Prostate gland (tissue), 2 donors: ENCODE measurements at regions not wholly inside any gene's neighbourhood (a gene's known extent, or its start where the extent isn't known, plus 50 kb on each side); places are given as distances from the start of the nearest gene placed in this dataset.

Experiments used
- DNase-seq: peaks from one replicate; pipeline ENCODE4 v3.0.0-alpha.2; 2019; ENCODE audit warnings: low spot score
- H3K27ac ChIP-seq, 2 donors: fragments of 200-600 bp; sonication (generic); 2 replicates each; pipeline ENCODE4 v1.5.1; 2017 to 2019
- H3K27me3 ChIP-seq: fragments of 200-600 bp; sonication (generic); replicated peaks from 2 replicates; pipeline ENCODE4 v1.5.1; 2019; ENCODE audit not compliant: insufficient read depth
- H3K36me3 ChIP-seq, 2 donors: fragments of 200-600 bp; sonication (generic); 1 replicate in 1 of 2; 2 replicates in 1 of 2; pipeline versions ENCODE4 v1.5.1 to v1.8.1; 2017 to 2019
- H3K4me1 ChIP-seq: fragments of 200-600 bp; sonication (generic); replicated peaks from 2 replicates; pipeline ENCODE4 v1.5.1; 2019
- H3K4me3 ChIP-seq, 2 donors: fragments of 200-600 bp; sonication (generic); 2 replicates each; pipeline ENCODE4 v1.5.1; 2017 to 2019
- H3K9me3 ChIP-seq: fragments of 200-600 bp; sonication (generic); 2 replicates; pipeline ENCODE4 v1.5.1; 2017
- CTCF ChIP-seq, 4 experiments: fragments of 200-600 bp in 2 of 4; fragments of 450-650 bp in 2 of 4; sonication (generic) in 2 of 4; IDR thresholded peaks; 1 replicate in 3 of 4; 2 replicates in 1 of 4; pipeline ENCODE4 v1.5.1; 2016 to 2019; ENCODE audit warnings: antibody characterized with exemption in 4 of 4, mild to moderate bottlenecking in 2 of 4, moderate library complexity in 2 of 4
- POLR2A ChIP-seq: fragments of 450-650 bp; IDR thresholded peaks from one replicate; pipeline ENCODE4 v1.6.1; 2016; ENCODE audit warnings: antibody characterized with exemption, mild to moderate bottlenecking
- POLR2AphosphoS5 ChIP-seq: sonication (generic); formaldehyde crosslinking; IDR thresholded peaks from one replicate; pipeline ENCODE4 v1.6.1; 2017; ENCODE audit warnings: antibody characterized with exemption
- WGBS: methylation state at CpG from one replicate; pipeline ENCODE4 v1.1.5; 2018; 5-methylcytosine and 5-hydroxymethylcytosine counted together
- intact Hi-C: fragments of 100-400 bp; cut with DNase I; formaldehyde crosslinking; loops from one replicate; pipeline ENCODE4 v1.14.2; 2022

- no peaks in the 10 kb centered on the region for H3K9me3 ChIP-seq
- H3K27me3 ChIP-seq: no peaks in the 10 kb centered on the region
- no peaks in the 10 kb centered on the region for H3K4me1 ChIP-seq
- TF ChIP-seq CTCF (IDR thresholded peaks at IDR 0.05) (no peak), POLR2AphosphoS5 (no peak), POLR2A (no peak)
- DNase-seq: no peak
- intact Hi-C loops: no loop called here
- 76% methylated on average over 3 of the region's 3 CpGs for WGBS
- no peak overlapping the region for H3K4me3 ChIP-seq
- H3K27ac ChIP-seq: no peak overlapping the region
- H3K36me3 ChIP-seq: no peaks in the 10 kb centered on the region
These were observed 186.6 kb upstream of the SALL1 start for GRCh38 chr16:51337662-51338061.

GRCh38 chr16:51328733-51329132, 177.7 kb upstream of the SALL1 start:
- no peak overlapping the region for H3K4me3 ChIP-seq
- TF ChIP-seq POLR2A (no peak), CTCF (IDR thresholded peaks at IDR 0.05) (no peak), POLR2AphosphoS5 (no peak)
- no peaks in the 10 kb centered on the region for H3K9me3 ChIP-seq
- no peak for DNase-seq
- H3K36me3 ChIP-seq: no peaks in the 10 kb centered on the region
- whole genome bisulfite sequencing: 53% methylated on average over 7 of the region's 7 CpGs
- intact Hi-C loops: no loop called here
- H3K4me1 ChIP-seq: peaks cover 2% of the 10 kb centered on the region
- H3K27ac ChIP-seq: no peak overlapping the region
- H3K27me3 ChIP-seq: no peaks in the 10 kb centered on the region

DNA sequence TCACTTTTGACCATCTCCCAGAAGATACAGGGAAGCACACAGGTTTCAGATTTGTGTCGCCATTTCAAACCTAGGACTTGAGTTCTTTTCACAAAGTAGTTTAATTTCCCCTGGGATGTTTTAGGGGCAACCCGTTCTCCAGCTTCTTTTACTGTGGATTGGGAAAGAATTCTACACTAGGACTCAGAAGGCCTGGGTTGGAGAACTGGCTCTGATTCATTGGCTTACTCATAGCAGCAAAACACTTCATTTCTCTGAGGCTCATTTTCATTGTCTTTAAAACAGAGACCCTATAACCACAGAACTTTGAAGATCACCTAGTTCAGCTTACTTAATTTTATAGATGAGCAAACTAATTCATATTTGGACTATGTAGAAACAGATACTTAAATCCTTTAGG, 175.9 kb upstream of the SALL1 start:
- H3K9me3 ChIP-seq: no peaks in the 10 kb centered on the region
- peaks cover 2% of the 10 kb centered on the region for H3K4me1 ChIP-seq
- no peak for TF ChIP-seq CTCF (IDR thresholded peaks at IDR 0.05)
- no peak for TF ChIP-seq POLR2AphosphoS5
- TF ChIP-seq POLR2A: no peak
- no peaks in the 10 kb centered on the region for H3K36me3 ChIP-seq
- intact Hi-C loops: no loop called here
- no peak for DNase-seq
- 39% methylated on average over 2 of the region's 2 CpGs for WGBS
- no peak overlapping the region for H3K27ac ChIP-seq
- no peak overlapping the region for H3K4me3 ChIP-seq
- no peaks in the 10 kb centered on the region for H3K27me3 ChIP-seq

DNA sequence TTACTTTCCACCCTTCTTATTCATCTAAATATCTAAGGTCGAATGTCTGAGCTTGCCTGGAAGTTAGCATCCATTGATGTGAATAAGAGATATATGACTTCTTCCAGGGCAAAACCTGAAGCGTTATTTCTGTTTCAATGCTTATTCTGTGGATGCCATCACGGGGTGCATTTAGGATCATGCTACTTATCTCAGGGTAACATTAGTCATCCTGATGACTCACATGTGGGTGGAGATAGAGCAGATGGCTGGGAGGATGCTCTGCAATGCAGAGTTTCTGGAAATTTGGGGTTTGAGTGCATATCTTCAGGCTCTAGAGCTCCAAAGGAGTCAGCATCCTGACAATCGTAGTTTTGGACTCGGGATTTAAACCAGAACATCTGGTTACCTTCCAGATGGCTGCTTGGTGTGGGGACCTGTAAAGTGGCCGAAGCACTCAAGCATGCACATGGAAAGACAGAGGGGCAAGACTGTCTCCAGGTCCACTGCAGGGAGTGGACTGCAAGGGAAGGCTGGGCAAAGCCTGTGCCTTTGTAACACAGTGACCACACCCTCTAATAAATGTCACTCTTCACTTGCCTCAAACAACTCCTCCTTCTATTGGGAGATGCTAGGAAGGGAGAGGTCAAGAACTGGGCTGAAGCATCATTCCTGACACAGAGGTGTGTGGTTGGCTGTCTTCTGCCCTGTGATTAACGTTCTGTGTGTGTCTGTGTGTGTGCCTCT, 175.2 kb upstream of the SALL1 start:
- intact Hi-C loops: no loop called here
- Histone ChIP-seq H3K27me3 (no peaks in the 10 kb centered on the region), H3K36me3 (no peaks in the 10 kb centered on the region), H3K9me3 (no peaks in the 10 kb centered on the region), H3K4me3 (no peak overlapping the region), H3K27ac (no peak overlapping the region), H3K4me1 (peaks cover 2% of the 10 kb centered on the region)
- no peak for DNase-seq
- TF ChIP-seq CTCF (IDR thresholded peaks at IDR 0.05) (no peak), POLR2A (no peak), POLR2AphosphoS5 (no peak)
- 45% methylated on average over 7 of the region's 7 CpGs for WGBS

DNA sequence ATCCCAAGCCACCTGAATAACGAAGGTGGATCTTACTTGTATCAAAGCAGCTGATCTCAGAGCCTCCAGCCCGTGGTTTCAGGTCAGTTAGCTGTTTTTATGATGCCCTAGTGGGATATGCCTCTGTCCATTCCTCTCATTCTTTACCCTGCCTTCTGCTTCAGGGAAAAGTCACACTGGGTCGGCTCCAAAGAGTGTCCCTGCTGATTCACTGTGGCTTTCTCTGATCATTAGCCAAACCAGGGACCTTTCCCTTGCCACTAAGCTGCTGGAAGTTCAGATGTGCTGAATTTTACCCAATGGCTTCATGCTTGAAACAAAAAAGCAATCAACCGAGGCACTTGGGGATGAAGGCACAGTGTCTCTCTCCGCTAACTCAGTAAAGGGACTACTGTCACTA, 170.2 kb upstream of the SALL1 start:
- WGBS: 62% methylated on average over 5 of the region's 5 CpGs
- TF ChIP-seq POLR2AphosphoS5 (no peak), POLR2A (no peak), CTCF (IDR thresholded peaks at IDR 0.05) (no peak)
- Histone ChIP-seq H3K27ac (no peak overlapping the region), H3K4me1 (no peaks in the 10 kb centered on the region), H3K27me3 (no peaks in the 10 kb centered on the region), H3K4me3 (no peak overlapping the region), H3K9me3 (no peaks in the 10 kb centered on the region), H3K36me3 (no peaks in the 10 kb centered on the region)
- intact Hi-C loops: no loop called here
- DNase-seq: no peak
